Skin epidermis (tissue), 12 donors: ENCODE measurements at regions not wholly inside any gene's neighbourhood (a gene's known extent, or its start where the extent isn't known, plus 50 kb on each side); places are given as distances from the start of the nearest gene placed in this dataset.
"Not testable (repeated sequence)": the region's sequence is repeated elsewhere in the genome, so short reads cannot be mapped to it uniquely, and the experiment has no call there.

Experiments used
- H3K27ac ChIP-seq, 21 experiments: fragments of 200-600 bp; sonication (generic) in 11 of 21; one replicate each; pipeline ENCODE4 v1.5.0; 2020; ENCODE audit warnings: mild to moderate bottlenecking in 3 of 21, inconsistent platforms in 2 of 21, moderate library complexity in 2 of 21
- H3K4me3 ChIP-seq, 7 experiments: fragments of 200-600 bp; sonication (generic) in 2 of 7; one replicate each; pipeline ENCODE4 v1.5.0; 2020; ENCODE audit warnings: inconsistent platforms in 2 of 7, mild to moderate bottlenecking in 2 of 7, moderate library complexity in 1 of 7

DNA sequence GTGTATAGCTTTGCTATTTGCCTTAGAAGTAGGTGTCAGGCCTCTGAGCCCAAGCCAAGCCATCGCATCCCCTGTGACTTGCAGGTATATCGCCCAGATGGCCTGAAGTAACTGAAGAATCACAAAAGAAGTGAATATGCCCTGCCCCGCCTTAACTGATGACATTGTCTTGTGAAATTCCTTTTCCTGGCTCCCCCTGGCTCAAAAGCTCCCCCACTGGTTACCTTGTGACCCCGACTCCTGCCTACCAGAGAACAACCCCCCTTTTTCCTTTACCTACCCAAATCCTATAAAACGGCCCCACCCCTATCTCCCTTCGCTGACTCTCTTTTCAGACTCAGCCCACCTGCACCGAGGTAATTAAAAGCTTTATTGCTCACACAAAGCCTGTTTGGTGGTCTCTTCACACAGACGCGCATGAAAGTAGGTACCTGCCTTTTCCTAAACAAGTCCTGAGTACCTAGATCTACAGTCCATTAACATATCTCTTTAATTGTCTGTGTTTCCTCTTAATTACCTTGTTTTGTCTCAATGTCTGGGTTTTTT is 653.8 kb upstream of the PCDH10 start:
- H3K4me3 ChIP-seq, H3K27ac ChIP-seq: not testable (repeated sequence)

GRCh38 chr4:132498215-132498614 is 650.9 kb upstream of the PCDH10 start:
- Histone ChIP-seq H3K4me3 (no peak overlapping the region), H3K27ac (no peak overlapping the region)

DNA sequence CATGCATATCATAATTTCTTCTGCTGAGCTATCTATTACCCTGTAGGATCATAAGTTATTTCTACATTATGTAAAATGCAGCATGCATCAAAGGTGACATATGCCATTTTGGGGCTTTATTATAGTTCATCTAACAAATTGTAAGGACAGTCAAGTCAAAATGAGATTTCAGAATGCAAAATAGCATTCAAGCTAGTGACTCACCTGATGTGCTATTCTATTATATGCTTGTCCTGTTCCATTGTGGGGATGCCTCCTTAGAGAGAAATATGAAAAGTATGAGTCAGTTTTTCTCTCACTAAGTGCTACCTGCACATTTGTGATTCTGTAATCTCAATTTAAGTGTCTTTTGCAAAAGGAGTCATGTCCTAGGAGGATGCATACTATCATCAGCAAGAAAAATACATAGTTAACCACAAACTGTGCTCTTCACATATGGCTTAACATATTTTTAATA is 647.0 kb upstream of the PCDH10 start:
- H3K27ac ChIP-seq = no peak overlapping the region
- H3K4me3 ChIP-seq = no peak overlapping the region

- H3K4me3 ChIP-seq = no peak overlapping the region
- no peak overlapping the region for H3K27ac ChIP-seq
These were observed 644.7 kb upstream of the PCDH10 start for GRCh38 chr4:132504438-132504837.

GRCh38 chr4:132506568-132506967 is 642.5 kb upstream of the PCDH10 start:
- H3K4me3 ChIP-seq = no peak overlapping the region
- H3K27ac ChIP-seq = no peak overlapping the region

DNA sequence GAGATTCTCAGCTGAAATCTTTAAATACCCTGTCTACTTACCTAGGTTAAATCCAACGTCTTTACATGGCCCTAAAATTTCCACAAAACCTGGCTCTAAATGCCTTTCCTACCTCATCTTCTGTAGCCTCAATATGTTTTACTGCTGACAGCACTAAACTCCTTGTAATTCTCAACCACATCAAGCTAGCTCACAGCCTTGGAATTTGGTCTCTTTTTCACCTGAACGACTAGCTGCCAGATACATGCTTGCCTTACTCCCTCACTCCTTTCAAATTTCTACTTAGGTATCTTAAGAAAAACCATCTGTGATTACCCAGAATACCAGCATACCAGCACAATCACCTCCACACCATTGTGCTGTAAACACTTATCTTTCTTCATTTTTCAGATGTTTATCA is 635.6 kb upstream of the PCDH10 start:
- Histone ChIP-seq H3K27ac (no peak overlapping the region), H3K4me3 (no peak overlapping the region)

DNA sequence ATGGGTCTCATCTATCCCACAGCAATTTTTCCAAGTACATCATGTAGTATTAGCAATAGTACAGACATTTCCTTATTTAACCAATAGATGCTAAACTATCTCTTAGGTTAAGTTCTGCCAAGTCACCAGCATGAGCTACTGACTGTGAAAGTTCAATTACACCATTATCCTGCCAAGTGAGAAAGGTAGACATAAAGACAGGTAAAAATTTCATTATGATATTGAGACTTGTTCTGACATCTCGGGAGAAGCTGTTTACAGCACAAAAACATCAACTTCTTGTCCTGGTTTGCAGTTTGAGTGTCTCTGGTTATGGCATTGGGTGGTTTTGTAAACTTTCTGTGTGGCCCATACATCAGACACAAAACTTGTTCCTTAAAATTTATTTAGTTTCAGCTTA is 622.4 kb upstream of the PCDH10 start:
- no peak overlapping the region for H3K27ac ChIP-seq
- no peak overlapping the region for H3K4me3 ChIP-seq

- H3K4me3 ChIP-seq = no peak overlapping the region
These were observed 621.3 kb upstream of the PCDH10 start for GRCh38 chr4:132527817-132528216.

DNA sequence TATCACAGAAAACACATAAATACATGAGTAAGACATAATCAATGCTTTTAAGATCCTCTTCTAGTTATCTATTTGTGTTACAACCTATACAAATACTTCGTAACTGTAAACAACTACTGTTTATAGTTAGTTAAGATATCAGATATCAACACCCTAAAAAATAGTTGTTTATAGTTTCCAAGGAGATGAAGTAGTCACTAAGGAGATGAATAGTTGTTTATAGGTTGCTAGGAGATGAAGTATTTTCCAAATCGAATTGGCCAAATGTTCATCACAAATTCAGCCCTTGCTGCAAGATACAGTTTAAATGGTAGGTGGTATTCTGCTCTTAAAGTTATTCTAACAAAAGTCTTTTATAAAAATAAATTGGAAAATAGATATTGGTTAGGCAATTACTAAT is 618.2 kb upstream of the PCDH10 start:
- Histone ChIP-seq H3K27ac (no peak overlapping the region), H3K4me3 (no peak overlapping the region)

More at GRCh38 chr4:132527817-132528216, 621.3 kb upstream of the PCDH10 start:
- no peak overlapping the region for H3K27ac ChIP-seq

- H3K27ac ChIP-seq = no peak overlapping the region
- no peak overlapping the region for H3K4me3 ChIP-seq
These were observed 608.8 kb upstream of the PCDH10 start for GRCh38 chr4:132540268-132540667.

GRCh38 chr4:132540797-132541196 is 608.3 kb upstream of the PCDH10 start:
- Histone ChIP-seq H3K4me3 (no peak overlapping the region), H3K27ac (no peak overlapping the region)

DNA sequence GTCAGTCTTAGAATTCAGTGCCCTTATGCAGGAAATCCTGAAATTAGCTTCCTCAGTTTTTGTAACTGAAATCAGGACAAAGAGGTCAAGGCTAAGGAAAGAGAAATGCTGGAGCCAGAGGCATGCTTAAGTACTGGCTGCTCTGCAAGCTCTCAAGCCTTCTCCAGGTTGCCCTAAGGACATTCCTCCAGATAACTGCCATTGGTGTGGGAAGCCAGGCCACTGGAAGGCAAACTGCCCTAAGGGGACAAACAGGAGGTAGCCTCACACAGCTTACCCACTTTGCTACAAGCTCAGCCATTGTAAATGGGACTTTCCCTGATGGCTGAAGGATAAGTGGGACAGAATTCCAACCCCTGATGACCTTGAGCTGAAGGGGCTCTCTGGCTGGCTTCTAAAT is 606.9 kb upstream of the PCDH10 start:
- no peak overlapping the region for H3K27ac ChIP-seq
- H3K4me3 ChIP-seq = no peak overlapping the region

GRCh38 chr4:132548463-132548862 is 600.6 kb upstream of the PCDH10 start:
- Histone ChIP-seq H3K27ac (no peak overlapping the region), H3K4me3 (no peak overlapping the region)

GRCh38 chr4:132556316-132556715 is 592.8 kb upstream of the PCDH10 start:
- no peak overlapping the region for H3K4me3 ChIP-seq

DNA sequence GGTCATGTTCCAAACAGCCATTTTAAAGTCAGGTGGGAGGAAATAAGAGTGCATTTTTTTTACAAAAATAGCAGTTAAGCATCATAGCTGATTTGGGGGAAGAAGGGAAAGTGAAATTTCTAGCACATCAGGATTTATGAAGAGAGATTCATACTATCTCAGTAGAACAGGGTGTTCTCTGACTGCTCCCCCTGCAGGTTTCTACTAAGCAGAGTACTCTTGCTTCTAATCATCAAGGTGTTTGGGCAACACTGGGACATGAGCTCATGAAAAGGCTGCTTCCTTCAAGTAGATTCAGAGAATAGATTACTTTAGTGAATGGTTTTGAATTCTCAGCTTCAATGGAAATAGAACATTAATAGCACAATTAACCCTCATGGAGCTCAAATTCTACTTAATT is 591.4 kb upstream of the PCDH10 start:
- no peak overlapping the region for H3K27ac ChIP-seq

More at GRCh38 chr4:132556316-132556715, 592.8 kb upstream of the PCDH10 start:
- H3K27ac ChIP-seq = no peak overlapping the region

DNA sequence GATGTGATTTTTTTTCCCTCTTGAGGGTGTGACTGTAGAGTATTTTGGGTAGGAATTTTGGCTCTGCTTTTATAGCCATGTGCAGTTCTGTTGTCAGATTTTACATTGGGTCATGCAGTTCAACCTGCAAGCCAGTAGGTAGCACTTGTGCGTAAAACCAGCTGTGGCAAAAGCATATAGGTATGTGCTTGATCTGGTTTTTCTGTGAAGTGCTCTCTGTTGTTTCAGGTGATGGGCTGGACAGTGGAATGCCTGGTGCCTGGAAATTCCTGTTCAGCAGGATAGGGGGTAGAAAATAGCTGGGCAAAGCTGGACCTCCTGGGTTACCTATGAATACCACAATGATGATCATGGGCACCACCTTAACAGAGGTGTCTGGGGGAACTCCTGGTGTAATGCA is 584.2 kb upstream of the PCDH10 start:
- no peak overlapping the region for H3K27ac ChIP-seq
- H3K4me3 ChIP-seq = no peak overlapping the region

More for the DNA sequence above, 591.4 kb upstream of the PCDH10 start:
- no peak overlapping the region for H3K4me3 ChIP-seq

GRCh38 chr4:132565542-132565941 is 583.6 kb upstream of the PCDH10 start:
- Histone ChIP-seq H3K27ac (no peak overlapping the region), H3K4me3 (no peak overlapping the region)

DNA sequence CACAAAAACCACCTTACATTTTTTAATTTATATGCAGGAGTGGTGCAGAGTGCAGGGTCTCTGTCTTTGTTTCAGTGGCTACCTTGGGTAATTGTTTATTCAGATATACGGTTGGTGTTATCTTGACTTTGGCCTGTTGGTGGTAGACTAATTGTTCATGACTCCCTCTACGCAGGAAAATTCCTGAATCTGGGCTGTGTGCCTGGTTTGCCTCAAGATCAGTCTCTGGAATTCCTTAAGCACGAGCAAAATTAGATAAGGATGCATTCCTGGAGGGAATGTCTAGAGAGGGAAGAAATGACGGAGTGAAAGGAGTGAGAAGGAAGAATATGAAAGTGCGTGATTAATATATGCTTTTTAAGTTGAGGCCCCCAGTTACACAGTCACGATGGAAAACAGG is 576.9 kb upstream of the PCDH10 start:
- Histone ChIP-seq H3K4me3 (no peak overlapping the region), H3K27ac (no peak overlapping the region)

GRCh38 chr4:132587626-132588025 is 561.5 kb upstream of the PCDH10 start:
- Histone ChIP-seq H3K4me3 (no peak overlapping the region), H3K27ac (no peak overlapping the region)

DNA sequence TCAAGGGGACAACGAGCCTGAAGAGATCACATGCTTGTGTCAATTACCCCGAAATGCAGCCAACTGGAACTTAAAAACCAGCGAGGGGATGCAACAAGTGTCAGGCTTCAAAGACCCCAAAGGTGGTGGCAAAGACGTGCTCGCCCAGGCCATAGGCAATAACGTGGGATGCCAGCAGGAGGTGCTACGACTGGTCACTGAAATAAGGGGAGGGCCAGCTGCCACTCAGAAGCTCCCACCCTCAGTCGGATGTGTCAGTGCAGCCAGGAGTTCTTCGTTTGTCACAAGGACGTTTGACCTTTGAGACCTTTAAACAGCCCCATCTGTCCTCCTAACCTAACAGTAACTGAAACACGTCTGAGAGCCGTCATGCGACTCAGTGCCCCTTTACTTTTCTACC is 556.8 kb upstream of the PCDH10 start:
- Histone ChIP-seq H3K27ac (no peak overlapping the region), H3K4me3 (no peak overlapping the region)

DNA sequence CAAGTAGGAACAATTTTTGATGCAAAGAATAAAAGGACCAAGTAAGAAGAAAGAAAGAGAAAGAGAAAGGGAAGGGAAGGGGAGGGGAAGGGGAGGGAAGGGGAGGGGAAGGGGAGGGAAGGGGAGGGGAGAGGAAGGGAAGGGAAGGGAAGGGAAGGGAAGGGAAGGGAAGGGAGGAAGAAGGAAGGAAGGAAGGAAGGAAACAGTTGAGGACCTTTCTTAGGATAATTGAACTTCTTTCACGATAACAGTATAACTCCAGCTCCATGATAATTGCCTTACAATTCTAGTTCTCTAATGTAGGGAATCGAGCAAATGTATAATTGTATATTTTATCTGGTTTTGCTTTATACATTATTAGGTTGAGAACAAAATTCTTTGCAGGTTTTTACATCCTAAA is 556.2 kb upstream of the PCDH10 start:
- no peak overlapping the region for H3K4me3 ChIP-seq
- no peak overlapping the region for H3K27ac ChIP-seq

- Histone ChIP-seq H3K27ac (no peak overlapping the region), H3K4me3 (no peak overlapping the region)
These were observed 555.2 kb upstream of the PCDH10 start for GRCh38 chr4:132593717-132594400.
